ENCODE measurements at regions not wholly inside any gene's neighbourhood (a gene's known extent, or its start where the extent isn't known, plus 50 kb on each side); places are given as distances from the start of the nearest gene placed in this dataset.

DNA sequence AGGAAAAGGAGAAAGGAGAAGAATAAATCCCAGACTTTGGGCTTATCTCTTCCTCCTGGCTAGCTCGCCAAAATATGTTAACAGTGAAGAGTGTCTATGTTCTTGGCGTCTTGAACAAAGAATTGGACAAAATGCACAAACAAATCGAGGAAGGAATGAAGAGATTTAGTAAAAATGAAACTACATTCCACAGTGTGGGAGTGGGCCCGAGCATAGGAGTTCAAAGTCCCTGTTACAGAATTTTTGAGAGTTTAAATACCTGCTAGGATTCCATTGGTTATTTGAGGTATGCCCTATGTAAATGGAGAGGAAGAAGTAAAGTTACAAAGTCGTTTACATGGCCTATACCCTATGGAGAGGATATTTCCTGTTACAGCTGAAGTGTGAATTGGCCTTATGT is 525.1 kb upstream of the CNTN5 start:
- TF ChIP-seq POLR2AphosphoS5 (IDR thresholded peaks at IDR 0.05), result no peak
- no peak for TF ChIP-seq CTCF (IDR thresholded peaks at IDR 0.05)

Measured in breast epithelium (tissue), 3 donors.